Memory B cell (primary cell): ENCODE measurements at regions not wholly inside any gene's neighbourhood (a gene's known extent, or its start where the extent isn't known, plus 50 kb on each side); places are given as distances from the start of the nearest gene placed in this dataset.
A peak's percentile ranks its signal among the peaks of the same experiment; 100 is the strongest.
"Not testable (repeated sequence)": the region's sequence is repeated elsewhere in the genome, so short reads cannot be mapped to it uniquely, and the experiment has no call there.

Source experiments
- ATAC-seq: fragments of 150-1000 bp; cut with Tn5 transposase; 2 replicates; pipeline ENCODE4 v1.10.0; 2021; ENCODE audit warnings: low read depth, mild to moderate bottlenecking, moderate library complexity
- DNase-seq, 2 donors: peaks; one replicate each; pipeline ENCODE4 v3.0.0; 2022; ENCODE audit warnings: low spot score in 2 of 2
- H3K27ac Mint-ChIP-seq: one replicate; pipeline ENCODE4 v1.8.0; 2022; ENCODE audit warnings: mild to moderate bottlenecking, moderate library complexity, mixed read lengths
- H3K27me3 Mint-ChIP-seq: one replicate; pipeline ENCODE4 v1.8.0; 2022; ENCODE audit warnings: mixed read lengths
- H3K36me3 Mint-ChIP-seq: one replicate; pipeline ENCODE4 v1.8.0; 2022; ENCODE audit warnings: mild to moderate bottlenecking, mixed read lengths
- H3K4me1 Mint-ChIP-seq: one replicate; pipeline ENCODE4 v1.8.0; 2022; ENCODE audit warnings: mixed read lengths
- H3K4me3 Mint-ChIP-seq: one replicate; pipeline ENCODE4 v1.8.0; 2022; ENCODE audit warnings: mild to moderate bottlenecking, moderate library complexity, mixed read lengths
- H3K9me3 Mint-ChIP-seq: one replicate; pipeline ENCODE4 v1.8.0; 2022; ENCODE audit warnings: mixed read lengths

GRCh38 chr4:173091362-173091761 lies 77.2 kb upstream of the GALNT7 start:
- no peaks in the 10 kb centered on the region for H3K4me1 Mint-ChIP-seq
- DNase-seq (no peak), ATAC-seq (no peak)
- H3K9me3 Mint-ChIP-seq = no peaks in the 10 kb centered on the region
- peaks cover 5% of the 10 kb centered on the region for H3K27me3 Mint-ChIP-seq
- H3K27ac Mint-ChIP-seq = no peak overlapping the region
- peaks cover 3% of the 10 kb centered on the region for H3K36me3 Mint-ChIP-seq
- H3K4me3 Mint-ChIP-seq = no peak overlapping the region

- ATAC-seq = no peak
- DNase-seq = no peak
Measured at GRCh38 chr4:173091958-173092357, 76.7 kb upstream of the GALNT7 start.

GRCh38 chr4:173093361-173093760 lies 75.2 kb upstream of the GALNT7 start:
- ATAC-seq (no peak), DNase-seq (no peak)
- Mint-ChIP-seq H3K4me3 (no peak overlapping the region), H3K4me1 (no peaks in the 10 kb centered on the region), H3K36me3 (peaks cover 3% of the 10 kb centered on the region), H3K27me3 (peaks cover 3% of the 10 kb centered on the region), H3K27ac (no peak overlapping the region), H3K9me3 (no peaks in the 10 kb centered on the region)

More at GRCh38 chr4:173091958-173092357, 76.7 kb upstream of the GALNT7 start:
- peaks cover 3% of the 10 kb centered on the region for H3K27me3 Mint-ChIP-seq
- H3K36me3 Mint-ChIP-seq = peaks cover 3% of the 10 kb centered on the region
- no peak overlapping the region for H3K4me3 Mint-ChIP-seq
- H3K9me3 Mint-ChIP-seq = no peaks in the 10 kb centered on the region
- no peaks in the 10 kb centered on the region for H3K4me1 Mint-ChIP-seq
- H3K27ac Mint-ChIP-seq = no peak overlapping the region

- Mint-ChIP-seq H3K4me1 (no peaks in the 10 kb centered on the region), H3K27ac (no peak overlapping the region), H3K9me3 (no peaks in the 10 kb centered on the region), H3K36me3 (peaks cover 3% of the 10 kb centered on the region), H3K27me3 (peaks cover 5% of the 10 kb centered on the region), H3K4me3 (no peak overlapping the region)
- ATAC-seq (no peak), DNase-seq (no peak)
Measured at GRCh38 chr4:173094739-173095421, 73.7 kb upstream of the GALNT7 start.

- H3K36me3 Mint-ChIP-seq, DNase-seq, H3K4me3 Mint-ChIP-seq, H3K4me1 Mint-ChIP-seq, ATAC-seq, H3K9me3 Mint-ChIP-seq, H3K27me3 Mint-ChIP-seq, H3K27ac Mint-ChIP-seq: not testable (repeated sequence)
Measured at GRCh38 chr4:173099447-173099846, 69.2 kb upstream of the GALNT7 start.

GRCh38 chr4:173111031-173111430 lies 57.6 kb upstream of the GALNT7 start:
- no peak overlapping the region for H3K27ac Mint-ChIP-seq
- DNase-seq (no peak), ATAC-seq (no peak)
- H3K27me3 Mint-ChIP-seq = peaks cover 1% of the 10 kb centered on the region
- H3K4me3 Mint-ChIP-seq = no peak overlapping the region
- peaks cover 6% of the 10 kb centered on the region for H3K36me3 Mint-ChIP-seq
- peaks cover 6% of the 10 kb centered on the region for H3K9me3 Mint-ChIP-seq
- no peaks in the 10 kb centered on the region for H3K4me1 Mint-ChIP-seq

- peaks cover 13% of the 10 kb centered on the region for H3K9me3 Mint-ChIP-seq
- H3K27me3 Mint-ChIP-seq, H3K27ac Mint-ChIP-seq, H3K4me1 Mint-ChIP-seq, H3K36me3 Mint-ChIP-seq, H3K4me3 Mint-ChIP-seq, DNase-seq: not testable (repeated sequence)
- ATAC-seq = peak; percentile 52
Measured at GRCh38 chr4:173117430-173117829, 51.2 kb upstream of the GALNT7 start.
